ENCODE measurements at regions not wholly inside any gene's neighbourhood (a gene's known extent, or its start where the extent isn't known, plus 50 kb on each side); places are given as distances from the start of the nearest gene placed in this dataset.

- TF ChIP-seq CTCF (IDR thresholded peaks at IDR 0.05), result no peak
- TF ChIP-seq EZH2 (IDR thresholded peaks at IDR 0.05), result no peak
- TF ChIP-seq EZH2phosphoT487 (IDR thresholded peaks at IDR 0.05), result no peak
These were observed 230.2 kb upstream of the NAV3 start for GRCh38 chr12:77600468-77600843.

All from neural progenitor cell (in vitro differentiated cells).